NT2/D1 (cell line): ENCODE measurements at regions not wholly inside any gene's neighbourhood (a gene's known extent, or its start where the extent isn't known, plus 50 kb on each side); places are given as distances from the start of the nearest gene placed in this dataset.

Experiments used
- YY1 ChIP-seq: IDR thresholded peaks from 2 replicates; pipeline ENCODE4 v1.6.1; 2011; ENCODE audit not compliant: insufficient read length, insufficient read depth
- ZNF274 ChIP-seq: IDR thresholded peaks from 2 replicates; pipeline ENCODE4 v1.6.1; 2011; ENCODE audit warnings: mild to moderate bottlenecking, low read depth, low read length

- TF ChIP-seq ZNF274 (no peak), YY1 (no peak)
Observed at GRCh38 chrX:13215729-13216128, 104.1 kb downstream of the ATXN3L start.
